ENCODE measurements at regions not wholly inside any gene's neighbourhood (a gene's known extent, or its start where the extent isn't known, plus 50 kb on each side); places are given as distances from the start of the nearest gene placed in this dataset.

DNA sequence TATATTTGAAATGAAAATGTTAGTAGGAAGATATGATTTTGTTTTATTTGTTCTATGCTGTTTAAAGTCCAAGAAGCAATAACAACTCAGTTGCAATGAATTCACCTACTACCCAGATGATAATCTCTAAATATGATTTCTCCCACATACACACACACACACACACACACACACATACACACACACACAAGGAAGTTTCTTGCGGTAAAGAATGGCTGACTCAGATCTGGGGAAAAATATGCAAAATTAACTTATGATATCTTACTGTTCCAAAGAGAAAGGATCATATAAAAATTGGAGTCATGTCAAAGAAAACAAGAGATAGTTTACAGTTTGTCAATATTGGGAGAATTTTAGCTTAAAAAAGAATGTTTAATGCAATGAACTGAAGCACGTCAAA, 456.7 kb downstream of the SLC16A7 start:
- peak; percentile 30 for DNase-seq

DNA sequence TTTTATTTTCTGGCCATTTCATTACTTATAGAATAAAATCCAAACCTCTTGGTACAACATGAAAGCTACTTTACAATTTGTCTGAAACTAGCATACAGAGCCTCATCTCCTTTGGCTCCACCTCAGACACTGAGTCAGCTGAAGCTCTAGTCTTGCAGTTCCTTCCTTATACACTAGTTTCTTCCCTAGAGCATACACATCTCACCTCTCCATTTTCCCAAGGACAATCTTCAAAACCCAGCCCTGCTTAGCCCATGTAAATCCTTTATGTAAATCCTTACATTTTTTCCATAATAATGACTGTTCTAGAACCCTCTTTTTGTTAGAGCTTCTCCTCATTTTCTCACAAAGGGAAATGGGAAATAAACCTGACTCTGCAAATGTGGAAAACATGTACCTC, 463.4 kb downstream of the SLC16A7 start:
- no peak for DNase-seq

DNA sequence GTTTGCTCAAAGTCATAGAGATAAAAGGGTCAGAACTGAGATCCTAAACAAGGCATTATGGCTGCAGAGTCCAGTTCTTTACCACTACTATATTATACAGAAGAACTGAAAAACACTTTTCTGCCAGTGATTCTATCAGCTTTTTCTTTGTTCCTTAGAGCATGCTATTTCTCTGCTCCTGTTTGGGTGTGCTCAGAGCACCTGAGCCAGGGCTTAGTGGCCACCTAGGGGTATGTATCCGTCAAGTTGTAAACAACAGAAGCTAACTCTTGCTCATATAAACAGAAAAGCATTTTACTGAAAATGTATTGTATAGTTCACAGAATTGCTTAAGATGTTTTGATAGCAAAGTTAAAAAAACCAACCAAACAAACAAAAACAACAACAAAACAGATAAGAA, 470.8 kb downstream of the SLC16A7 start:
- no peak for DNase-seq

DNA sequence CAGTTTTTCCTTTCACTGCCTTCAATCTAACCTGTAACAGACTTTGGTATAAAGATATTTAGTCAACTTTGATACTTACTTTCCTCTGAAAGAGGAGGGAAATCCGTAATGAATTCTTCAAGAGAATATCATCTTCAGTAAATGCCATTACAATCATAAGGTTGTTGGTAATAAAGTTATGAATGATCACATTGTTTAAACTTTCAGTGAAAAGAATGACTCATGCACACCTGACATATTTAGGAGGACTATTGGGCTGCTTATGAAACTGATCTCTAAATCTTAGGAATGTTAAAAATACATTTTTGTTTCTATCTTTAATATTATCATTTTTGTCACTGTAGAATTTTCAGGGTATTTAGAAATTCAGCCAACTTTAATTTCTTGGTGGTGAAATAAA, 474.7 kb downstream of the SLC16A7 start:
- peak; percentile 29 for DNase-seq

DNA sequence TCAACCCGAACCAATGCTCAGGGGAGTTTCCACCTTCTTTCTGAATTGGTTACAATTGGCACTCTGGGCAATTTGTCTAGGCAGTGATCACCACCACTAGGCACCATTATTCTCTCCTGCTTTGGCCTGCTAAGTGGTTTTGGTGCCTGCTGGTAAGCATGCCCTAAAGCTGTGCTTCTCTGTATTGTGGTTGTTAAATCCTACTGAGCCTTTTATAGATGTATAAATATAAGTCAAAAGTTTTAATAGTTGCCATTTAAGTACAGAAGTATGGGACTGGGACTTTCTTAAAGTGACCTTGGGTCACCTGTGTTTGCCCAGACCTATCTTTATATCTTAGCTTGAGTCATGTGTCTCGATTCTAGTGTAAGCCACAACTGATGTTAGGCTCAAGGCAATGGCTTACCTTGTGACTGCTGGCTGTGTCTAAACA, 475.9 kb downstream of the SLC16A7 start:
- no peak for DNase-seq

DNA sequence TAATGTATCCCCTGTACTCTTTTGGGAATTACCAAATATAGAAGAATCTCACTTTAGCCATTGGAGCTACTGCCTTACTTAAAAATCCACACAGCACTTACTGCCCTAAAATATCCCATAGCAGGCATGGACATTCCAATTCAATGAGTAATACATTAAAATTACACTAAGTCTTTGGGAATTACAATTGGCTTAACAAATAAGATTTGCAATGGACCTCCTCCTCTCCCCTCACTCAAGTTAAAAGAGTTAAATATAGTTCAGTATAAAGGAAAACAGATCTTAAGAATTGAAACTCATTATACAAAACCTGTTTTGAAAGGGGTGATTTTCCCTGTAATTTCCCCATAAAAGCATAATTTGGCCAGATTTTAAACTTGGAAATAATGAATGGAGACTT, 477.1 kb downstream of the SLC16A7 start:
- DNase-seq = peak; percentile 87

DNA sequence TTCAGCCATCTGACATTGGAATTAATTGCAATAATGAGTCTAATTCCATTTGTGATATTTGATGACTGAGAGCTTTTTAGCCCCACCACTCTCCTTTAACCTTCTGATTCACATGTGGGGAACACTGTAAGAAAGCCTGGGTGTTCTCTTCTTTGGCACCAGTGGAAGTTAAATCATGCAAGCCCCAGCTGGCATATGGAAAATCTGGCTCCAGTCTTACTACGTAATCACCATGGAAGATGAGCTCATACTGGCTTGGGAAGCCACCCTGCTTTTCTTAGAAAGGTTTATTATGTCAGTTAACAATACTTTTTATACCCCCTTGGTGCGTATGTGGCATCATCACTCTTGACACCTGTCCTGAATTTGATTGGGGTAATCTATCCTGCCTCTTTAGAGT, 479.3 kb downstream of the SLC16A7 start:
- DNase-seq = peak; percentile 23

DNA sequence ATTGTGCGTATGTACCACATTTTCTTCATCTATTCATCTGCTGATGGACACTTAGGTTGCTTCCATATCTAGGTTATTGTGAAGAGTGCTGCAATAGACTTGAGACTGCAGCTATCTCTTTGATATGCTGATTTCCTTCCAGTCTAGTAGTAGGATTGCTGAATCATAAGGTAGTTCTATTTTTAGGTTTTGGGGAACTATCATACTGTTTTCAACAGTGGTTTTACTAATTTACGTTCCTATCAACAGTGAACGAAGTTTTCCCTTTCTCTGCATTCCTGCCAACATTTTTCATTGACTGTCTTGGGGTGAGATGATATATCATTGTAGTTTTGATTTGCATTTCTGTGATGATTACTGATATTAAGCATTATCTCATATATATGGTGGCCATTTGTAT, 482.2 kb downstream of the SLC16A7 start:
- peak; percentile 60 for DNase-seq

DNA sequence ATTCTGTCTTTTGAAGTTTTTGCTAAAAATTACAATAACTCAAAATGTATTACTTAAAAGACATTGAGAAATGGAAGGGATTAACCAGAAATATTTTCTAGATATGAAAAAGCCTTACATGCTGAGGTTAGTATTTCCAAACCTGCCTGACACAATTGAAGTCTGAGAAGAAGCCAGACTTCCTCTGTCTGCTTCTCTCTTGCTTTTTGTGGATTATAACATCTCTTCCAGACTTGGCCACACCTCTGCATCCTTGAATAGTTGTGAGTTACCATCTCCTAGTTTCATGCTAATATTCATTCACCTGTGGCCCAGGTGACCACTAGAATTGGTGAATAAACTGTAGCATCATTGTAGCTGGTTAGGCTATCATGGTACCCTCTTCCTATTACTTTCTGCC, 497.6 kb downstream of the SLC16A7 start:
- peak; percentile 26 for DNase-seq

DNA sequence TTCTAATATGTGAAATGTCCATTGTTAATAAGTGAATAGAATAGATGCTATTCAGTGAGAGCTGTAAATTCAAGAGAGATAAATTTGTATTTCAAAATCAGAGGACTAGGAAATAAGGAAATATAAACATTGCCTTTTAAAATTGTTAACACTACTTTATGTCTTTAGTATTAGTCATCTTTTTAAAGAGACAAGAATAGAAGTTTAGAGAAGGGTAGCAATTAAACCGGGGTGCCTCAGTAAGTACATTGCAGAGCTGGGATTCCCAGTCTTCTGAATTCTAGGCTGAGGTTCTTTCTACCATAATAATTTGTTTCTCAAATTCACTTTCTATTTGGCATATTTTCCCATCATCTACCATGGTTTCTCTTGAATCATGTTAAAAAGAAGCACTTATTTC, 498.6 kb downstream of the SLC16A7 start:
- DNase-seq = no peak

DNA sequence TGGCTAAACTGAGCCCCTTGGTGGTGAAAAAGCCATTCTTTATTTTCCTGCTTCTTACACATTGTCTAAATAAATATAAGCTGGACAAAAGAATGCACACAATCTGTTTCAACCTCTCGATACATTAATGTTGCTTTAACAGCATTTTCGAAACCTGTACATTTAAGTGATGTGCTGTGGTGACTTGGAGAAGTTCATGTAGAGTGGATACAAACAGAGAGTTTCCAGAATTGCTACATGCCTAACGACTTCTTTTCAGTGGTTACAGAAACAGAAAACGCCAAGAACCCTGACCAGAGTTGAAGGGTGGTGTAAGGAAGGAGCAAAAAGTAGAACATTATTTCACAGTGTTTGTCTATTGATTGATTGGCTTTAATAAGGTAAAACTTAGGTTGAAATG, 500.9 kb downstream of the SLC16A7 start:
- DNase-seq = no peak

DNA sequence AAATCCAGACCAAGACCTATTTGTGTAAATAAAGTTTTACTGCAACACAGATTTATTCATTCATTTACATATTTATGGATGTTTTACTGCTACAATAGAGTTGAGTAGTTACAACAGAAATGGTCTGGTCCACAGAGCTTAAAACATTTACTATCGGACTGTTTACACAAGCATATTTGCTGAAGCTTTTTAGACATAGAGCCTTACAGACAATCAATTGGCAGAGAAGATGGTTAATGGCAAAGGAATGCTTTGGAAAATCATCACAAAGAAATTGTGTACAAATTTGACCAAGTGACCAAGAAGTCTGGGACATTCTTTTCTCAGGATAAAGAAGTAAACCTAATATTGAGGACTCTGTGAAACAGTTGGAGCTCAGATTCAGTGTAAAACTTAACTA, 504.3 kb downstream of the SLC16A7 start:
- DNase-seq = peak; percentile 10

DNA sequence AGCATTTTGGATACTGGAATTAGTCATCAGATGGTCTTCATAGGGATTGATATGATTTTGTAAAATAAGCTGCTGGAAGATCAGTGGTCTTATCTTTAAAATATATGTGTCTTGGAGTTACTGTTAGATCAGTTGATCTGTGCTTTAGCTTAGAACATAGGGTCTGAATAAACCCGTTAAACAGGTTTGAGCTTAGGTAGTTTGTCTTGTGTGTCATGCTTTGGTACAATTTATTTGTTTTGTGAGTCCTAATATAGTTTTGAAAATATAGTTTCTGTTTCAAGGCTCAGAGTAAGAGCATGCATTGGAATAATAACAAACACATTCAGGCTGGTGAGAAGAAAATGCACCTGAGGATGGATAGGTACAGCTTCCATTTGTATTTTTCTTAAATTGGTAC, 505.0 kb downstream of the SLC16A7 start:
- DNase-seq = no peak

DNA sequence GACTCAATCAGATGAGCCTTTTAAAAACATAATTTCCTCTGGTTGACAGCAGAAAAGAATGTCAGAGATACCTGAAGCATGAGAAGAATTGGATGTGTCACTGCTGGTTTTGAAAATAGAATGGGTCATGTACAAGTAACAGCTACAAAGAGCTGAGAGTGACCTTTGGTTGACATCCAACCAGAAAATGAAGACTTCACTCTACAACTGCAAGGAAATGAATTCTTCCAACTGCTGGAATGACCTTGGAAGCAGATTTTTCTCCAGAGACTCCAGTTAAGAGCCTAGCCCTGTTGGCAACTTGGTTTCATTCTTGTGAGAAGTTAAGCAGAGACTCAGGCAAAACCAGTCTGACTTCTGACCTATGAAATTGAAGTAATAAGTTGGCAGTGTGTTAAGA, 505.9 kb downstream of the SLC16A7 start:
- peak; percentile 80 for DNase-seq

DNA sequence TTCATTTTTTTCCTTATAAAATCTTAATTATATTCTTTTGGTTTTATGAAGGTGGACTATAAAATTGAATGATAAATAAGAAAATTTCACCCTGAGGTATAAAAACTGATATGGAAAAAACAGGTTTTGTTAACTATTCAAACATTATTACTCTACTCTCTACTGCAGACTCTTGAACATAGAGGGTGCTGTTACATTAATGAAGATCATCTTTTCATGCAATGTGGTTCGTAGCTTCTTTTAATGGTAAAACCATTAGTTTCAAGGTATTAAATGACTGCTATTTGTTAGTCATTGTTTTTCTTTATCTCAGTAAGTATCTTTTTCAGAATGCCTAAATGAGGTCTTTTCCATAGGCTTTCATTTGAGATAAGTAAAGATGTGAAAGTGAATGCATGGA, 510.4 kb downstream of the SLC16A7 start:
- peak; percentile 27 for DNase-seq

DNA sequence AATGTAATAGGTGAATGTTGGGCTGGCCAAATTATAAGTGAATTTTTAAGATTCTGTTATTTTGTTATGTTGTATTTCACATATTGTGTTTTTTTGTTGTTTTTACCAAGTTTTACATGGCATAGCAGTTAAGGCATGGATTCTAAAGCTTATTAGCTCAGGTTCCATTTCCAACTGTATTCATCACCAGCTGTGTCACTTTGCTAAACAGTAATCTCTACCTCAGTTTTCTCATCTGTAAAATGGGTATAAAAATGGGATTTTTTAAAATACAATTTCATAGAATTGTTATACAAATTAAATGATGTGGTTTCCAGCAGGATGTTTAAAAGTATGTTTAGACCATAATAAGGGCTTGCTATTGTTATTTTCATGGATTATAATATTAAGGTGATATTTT, 512.2 kb downstream of the SLC16A7 start:
- no peak for DNase-seq

DNA sequence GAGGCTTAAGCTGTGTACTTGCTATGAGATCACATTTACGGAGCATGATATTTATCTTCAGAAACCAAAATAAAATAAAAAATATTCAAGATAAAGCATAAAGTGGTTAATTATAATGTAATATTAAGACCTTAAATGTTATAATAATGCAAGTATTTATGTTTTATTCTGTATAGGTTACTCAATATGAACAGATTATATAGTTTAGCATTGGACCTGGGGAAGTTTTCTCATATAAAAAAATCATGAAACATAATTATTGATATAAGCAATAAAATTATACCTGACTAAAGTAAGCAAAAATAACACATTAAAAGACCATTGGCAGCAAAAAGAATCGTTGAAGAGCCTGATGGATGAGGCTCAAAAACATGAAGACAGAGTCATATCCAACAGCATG, 516.2 kb downstream of the SLC16A7 start:
- no peak for DNase-seq

DNA sequence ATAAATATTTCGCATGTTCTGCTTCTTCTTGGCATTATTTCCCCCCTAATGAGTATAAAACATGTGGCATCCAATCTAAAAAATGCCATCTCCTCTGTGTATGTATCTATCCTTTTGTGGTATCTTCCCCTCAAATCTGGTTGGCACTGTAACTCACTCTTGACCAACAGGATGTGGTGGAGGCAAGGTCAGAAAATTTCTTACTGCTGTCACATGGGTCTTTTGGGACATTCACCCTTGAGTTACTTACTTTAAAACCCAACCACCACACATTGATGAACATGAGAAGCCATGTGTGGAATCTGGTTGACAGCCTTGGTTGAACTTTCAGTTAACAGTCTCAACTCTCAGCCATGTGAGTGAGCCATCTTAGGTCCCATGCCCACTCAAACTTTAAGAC, 516.9 kb downstream of the SLC16A7 start:
- no peak for DNase-seq

DNA sequence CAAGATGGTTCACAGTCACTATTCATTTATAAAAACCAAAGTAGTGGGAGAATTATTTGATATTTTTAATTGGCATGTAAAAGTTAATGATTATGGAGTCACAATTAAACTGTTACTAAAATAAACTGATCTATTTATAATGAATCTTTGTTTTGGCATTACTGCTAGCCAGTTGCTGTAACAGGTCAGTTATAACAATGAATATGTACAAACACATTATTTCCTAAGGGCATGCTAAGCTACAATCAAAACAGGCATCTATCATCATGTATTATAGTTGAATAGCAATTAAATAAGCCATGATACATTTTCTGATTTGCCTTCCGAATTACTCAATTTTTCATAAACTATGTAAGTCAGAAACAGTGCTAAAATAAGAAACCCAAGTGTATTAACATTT, 518.3 kb downstream of the SLC16A7 start:
- no peak for DNase-seq

DNA sequence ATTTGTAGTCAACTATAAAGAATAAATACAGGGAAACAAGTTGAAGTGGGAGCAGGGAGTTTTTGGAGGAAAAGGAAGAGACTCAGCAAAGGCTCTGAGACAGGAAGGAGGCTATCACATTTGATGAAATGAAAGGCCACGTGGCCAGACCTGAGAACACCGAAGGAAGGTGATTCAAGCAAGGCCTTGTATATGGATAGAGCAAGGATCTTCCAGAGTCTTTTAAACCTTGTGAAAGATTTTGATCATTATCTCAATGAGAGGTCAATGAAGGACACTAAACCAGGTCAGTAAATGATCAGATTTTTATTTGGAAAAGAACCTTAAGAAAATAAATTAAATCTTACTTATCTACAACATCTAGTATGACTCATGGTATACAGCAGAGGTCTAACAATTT, 523.5 kb downstream of the SLC16A7 start:
- no peak for DNase-seq

DNA sequence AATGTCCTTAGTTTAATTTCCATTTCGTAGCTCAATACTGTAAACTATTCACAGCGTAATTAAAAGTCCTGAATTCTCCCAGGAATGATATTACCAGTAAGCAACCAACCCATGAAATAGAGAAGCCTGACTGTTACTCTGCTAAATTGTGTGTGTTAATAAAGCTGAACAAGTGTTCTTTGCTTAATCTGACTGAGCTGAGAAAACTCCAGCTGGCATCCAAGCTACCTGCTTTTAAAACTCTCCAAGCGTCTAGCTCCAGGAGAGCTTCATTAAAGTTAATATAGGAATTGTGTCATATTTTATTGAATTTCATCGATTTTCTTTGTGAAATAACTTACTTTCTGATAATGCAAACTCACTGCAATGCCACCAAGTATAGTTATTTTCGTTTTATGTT, 524.4 kb downstream of the SLC16A7 start:
- DNase-seq = no peak

DNA sequence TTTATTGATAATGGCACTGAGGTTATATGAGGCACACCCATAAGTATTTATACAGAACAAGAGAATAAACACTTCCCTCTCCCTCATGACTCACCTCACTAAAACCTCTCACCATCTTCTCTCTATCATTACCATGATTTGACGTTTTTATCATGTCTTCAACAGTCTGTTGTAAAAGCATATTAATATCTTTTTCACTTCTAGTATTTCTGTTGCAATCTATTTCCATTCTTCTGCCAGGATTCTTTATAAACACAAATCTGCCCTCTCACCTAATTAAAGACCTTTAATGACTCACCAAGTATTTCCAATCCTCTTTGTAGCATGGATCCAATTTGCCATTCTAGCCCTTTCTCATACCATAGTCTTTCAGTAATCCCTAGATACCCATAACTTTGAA, 527.7 kb downstream of the SLC16A7 start:
- peak; percentile 30 for DNase-seq

DNA sequence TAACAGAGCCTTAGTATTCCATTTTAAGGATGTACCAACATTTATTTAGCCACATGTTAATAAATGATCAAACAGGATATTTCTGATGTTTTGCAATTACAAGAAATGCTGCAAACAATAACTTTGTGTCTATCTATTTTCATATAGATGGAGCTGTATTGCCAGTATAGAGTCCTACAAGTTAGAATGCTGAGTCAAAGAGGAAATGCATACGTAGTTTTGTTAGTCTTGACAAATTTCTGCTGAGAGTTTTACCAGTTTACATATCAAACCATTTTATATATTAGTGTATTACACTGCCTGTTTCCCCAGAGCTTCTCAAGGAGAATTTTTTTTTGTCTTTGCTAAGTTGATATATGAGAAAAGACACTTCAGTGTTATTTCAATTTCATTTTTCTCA, 541.7 kb downstream of the SLC16A7 start:
- no peak for DNase-seq

DNA sequence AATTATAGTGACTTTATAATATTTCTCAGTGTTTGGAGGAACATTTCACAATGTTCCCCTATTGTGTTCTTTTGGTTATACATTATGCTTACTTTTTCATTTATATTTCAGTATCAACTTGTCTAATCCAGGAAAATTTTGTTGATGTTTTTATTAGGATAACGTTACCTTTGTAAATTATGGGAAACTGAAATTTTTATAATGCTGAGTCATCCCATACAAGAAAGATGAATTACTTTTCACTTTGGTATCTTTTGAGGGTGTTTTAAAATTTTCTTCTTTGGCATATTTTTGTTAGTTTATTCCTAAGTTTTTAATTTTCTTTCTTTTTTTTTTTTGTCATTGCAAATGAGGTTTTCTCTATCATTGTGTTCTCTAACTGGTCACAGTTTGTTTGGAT, 542.7 kb downstream of the SLC16A7 start:
- no peak for DNase-seq

DNA sequence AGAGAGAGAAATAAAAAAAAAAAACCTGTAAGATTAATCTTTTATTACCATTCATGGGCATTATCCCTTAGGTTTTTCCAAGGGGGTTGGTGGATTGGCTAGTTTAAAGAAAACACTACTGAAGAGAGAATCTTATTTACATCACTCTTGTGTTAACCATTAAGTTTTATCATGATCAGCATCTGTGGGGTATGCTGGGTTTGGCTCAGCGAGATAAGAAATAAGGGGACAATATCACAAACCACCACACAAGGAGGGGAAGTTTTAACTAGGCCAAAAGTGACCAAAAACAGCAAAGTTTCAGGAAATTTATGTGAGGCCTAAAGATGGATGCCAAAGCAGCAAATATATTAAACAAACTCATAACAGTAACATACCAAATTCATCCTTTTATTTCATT, 548.6 kb downstream of the SLC16A7 start:
- DNase-seq = no peak

DNA sequence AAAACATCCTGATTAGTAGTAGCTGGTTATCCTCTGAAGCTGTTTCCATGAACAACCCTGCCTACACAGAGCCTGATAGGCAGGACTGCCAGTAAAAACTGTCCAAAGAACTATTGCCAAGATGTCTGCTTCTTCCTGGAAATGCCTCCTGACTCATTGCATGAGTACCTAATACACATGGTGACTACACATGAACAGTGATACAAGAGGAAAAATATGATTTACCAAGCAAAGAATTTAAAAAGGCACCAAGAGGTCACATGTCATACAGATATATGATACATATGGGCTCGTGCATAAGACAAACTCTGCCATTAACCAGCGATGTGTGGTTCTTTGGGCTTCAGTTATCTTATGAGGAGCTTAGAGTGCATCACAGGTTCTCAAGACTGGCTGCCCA, 552.3 kb downstream of the SLC16A7 start:
- DNase-seq = peak; percentile 97
